ENCODE measurements at regions not wholly inside any gene's neighbourhood (a gene's known extent, or its start where the extent isn't known, plus 50 kb on each side); places are given as distances from the start of the nearest gene placed in this dataset.

- H3K27me3 ChIP-seq = no peaks in the 10 kb centered on the region
- intact Hi-C loops (cut with DNase I) = no loop called here
- no peak overlapping the region for H3K27ac ChIP-seq
- H3K36me3 ChIP-seq = no peaks in the 10 kb centered on the region
- H3K4me1 ChIP-seq = peaks cover 0 to 9% (median 0%) of the 10 kb centered on the region in 4 donors
- TF ChIP-seq EP300 (IDR thresholded peaks at IDR 0.05) (no peak), POLR2A (IDR thresholded peaks at IDR 0.05) (no peak), POLR2AphosphoS5 (IDR thresholded peaks at IDR 0.05) (no peak), CTCF (IDR thresholded peaks at IDR 0.05) (no peak)
- no peaks in the 10 kb centered on the region for H3K9me3 ChIP-seq
- no peak overlapping the region for H3K4me3 ChIP-seq
- WGBS, 2 donors = 61 to 79% methylated on average over 5 of the region's 5 CpGs
- no peak for DNase-seq
These were observed 471.9 kb upstream of the CELF2 start for GRCh38 chr10:10545771-10546170.

- Histone ChIP-seq H3K4me3 (no peak overlapping the region), H3K27ac (no peak overlapping the region), H3K4me1 (no peaks in the 10 kb centered on the region), H3K27me3 (no peaks in the 10 kb centered on the region), H3K9me3 (no peaks in the 10 kb centered on the region), H3K36me3 (no peaks in the 10 kb centered on the region)
- 63 to 78% methylated on average over 10 of the region's 10 CpGs for WGBS, 2 donors
- intact Hi-C loops (cut with DNase I) = no loop called here
- DNase-seq = no peak
- TF ChIP-seq POLR2A (IDR thresholded peaks at IDR 0.05) (no peak), POLR2AphosphoS5 (IDR thresholded peaks at IDR 0.05) (no peak), CTCF (IDR thresholded peaks at IDR 0.05) (no peak), EP300 (IDR thresholded peaks at IDR 0.05) (no peak)
These were observed 465.9 kb upstream of the CELF2 start for GRCh38 chr10:10551596-10552301.

- Histone ChIP-seq H3K4me1 (no peaks in the 10 kb centered on the region), H3K27me3 (no peaks in the 10 kb centered on the region), H3K9me3 (no peaks in the 10 kb centered on the region), H3K4me3 (no peak overlapping the region), H3K27ac (no peak overlapping the region), H3K36me3 (no peaks in the 10 kb centered on the region)
- no peak for TF ChIP-seq POLR2AphosphoS5 (IDR thresholded peaks at IDR 0.05)
- TF ChIP-seq EP300 (IDR thresholded peaks at IDR 0.05) = no peak
- no peak for TF ChIP-seq CTCF (IDR thresholded peaks at IDR 0.05)
- no peak for TF ChIP-seq POLR2A (IDR thresholded peaks at IDR 0.05)
- intact Hi-C loops (cut with DNase I) = no loop called here
- WGBS, 2 donors = 75 to 79% methylated on average over 3 of the region's 3 CpGs
- no peak for DNase-seq
These were observed 464.7 kb upstream of the CELF2 start for GRCh38 chr10:10552948-10553347.

- H3K9me3 ChIP-seq = no peaks in the 10 kb centered on the region
- no peaks in the 10 kb centered on the region for H3K27me3 ChIP-seq
- TF ChIP-seq POLR2AphosphoS5 (IDR thresholded peaks at IDR 0.05) = no peak
- no peak for TF ChIP-seq EP300 (IDR thresholded peaks at IDR 0.05)
- no peak for TF ChIP-seq CTCF (IDR thresholded peaks at IDR 0.05)
- no peak for TF ChIP-seq POLR2A (IDR thresholded peaks at IDR 0.05)
- no peak overlapping the region for H3K27ac ChIP-seq
- DNase-seq = no peak
- H3K4me1 ChIP-seq = no peaks in the 10 kb centered on the region
- no peaks in the 10 kb centered on the region for H3K36me3 ChIP-seq
- H3K4me3 ChIP-seq = no peak overlapping the region
- 72 to 75% methylated on average over 10 of the region's 10 CpGs for WGBS, 2 donors
- intact Hi-C loops (cut with DNase I) = no loop called here
These were observed 453.4 kb upstream of the CELF2 start for GRCh38 chr10:10564081-10564794.
